K562 (cell line): ENCODE measurements at regions not wholly inside any gene's neighbourhood (a gene's known extent, or its start where the extent isn't known, plus 50 kb on each side); places are given as distances from the start of the nearest gene placed in this dataset.

Experiments
- ATAC-seq: fragments of 200-7000 bp; cut with Tn5 transposase; 3 replicates; pipeline ENCODE4 v1.9.1; 2020; ENCODE audit warnings: moderate library complexity
- BruUV-seq: library from RNA; stranded (reverse); fragments of 400-500 nt; replicated peaks from 2 replicates; lab custom pipeline; 2021; lab: Mats Ljungman, UMichigan
- CTCF ChIA-PET: fragments of 300-600 bp; formaldehyde crosslinking; extraction: SDS; loops from one replicate; lab custom pipeline; 2021; ENCODE audit warnings: low intra/inter-chr PET ratio; lab: Yijun Ruan, JAX
- POLR2A ChIA-PET: fragments of 300-600, 350-650 bp; sonication (Branson Sonifier 250); formaldehyde crosslinking; extraction: SDS; loops from one replicate; lab custom pipeline; 2021; ENCODE audit warnings: antibody characterized with exemption, inconsistent platforms; lab: Yijun Ruan, JAX
- DNase-seq, 4 experiments: peaks; one replicate each; pipeline versions ENCODE4 v3.0.0 to v3.0.0-alpha.2; 2011 to 2018; ENCODE audit warnings: low spot score in 3 of 4, mixed read lengths in 3 of 4; ENCODE audit errors: extremely low read depth in 1 of 4
- FAIRE-seq: peaks from 2 replicates; lab custom pipeline; 2011; peaks lifted over from hg19 to GRCh38; lab: Jason Lieb, UNC
- H2AFZ ChIP-seq: 2 replicates; pipeline ENCODE4 v1.6.0; 2011; ENCODE audit warnings: low read depth, low read length, control low read depth, inconsistent platforms
- H3K27ac ChIP-seq: fragments of 200-600 bp; 3 replicates; pipeline ENCODE4 v1.8.0; 2011; ENCODE audit warnings: low read depth, mild to moderate bottlenecking, control low read depth, inconsistent platforms, low read length, moderate library complexity, mixed read lengths; ENCODE audit errors: extremely low read depth
- H3K27me3 ChIP-seq, 2 experiments: fragments of 300-600 bp in 1 of 2; 2 replicates in 1 of 2; 3 replicates in 1 of 2; pipeline versions ENCODE4 v1.6.0 to v1.8.0; 2011; ENCODE audit warnings: inconsistent platforms in 2 of 2, low read length in 2 of 2, mild to moderate bottlenecking in 1 of 2, mixed read lengths in 1 of 2, moderate library complexity in 1 of 2; ENCODE audit not compliant: control insufficient read depth in 2 of 2, insufficient read depth in 2 of 2
- H3K36me3 ChIP-seq: fragments of 300-600 bp; 3 replicates; pipeline ENCODE4 v1.8.0; 2011; ENCODE audit warnings: mild to moderate bottlenecking, low read length, inconsistent platforms; ENCODE audit not compliant: control insufficient read depth, insufficient read depth
- H3K4me1 ChIP-seq, 2 experiments: fragments of 200-600 bp in 1 of 2; replicated peaks in 1 of 2; 2 replicates in 1 of 2; 3 replicates in 1 of 2; pipeline versions ENCODE4 v1.5.1 to v1.8.0; 2011; ENCODE audit warnings: inconsistent platforms in 2 of 2, low read length in 2 of 2, mild to moderate bottlenecking in 1 of 2, mixed read lengths in 1 of 2, moderate library complexity in 1 of 2; ENCODE audit not compliant: control insufficient read depth in 2 of 2, insufficient read depth in 2 of 2
- H3K4me2 ChIP-seq: 2 replicates; pipeline ENCODE4 v1.6.1; 2011; ENCODE audit warnings: low read length, control low read depth, inconsistent platforms, mixed read lengths; ENCODE audit not compliant: insufficient read depth
- H3K4me3 ChIP-seq: fragments of 200-600 bp; sonication (generic), shearing (Covaris generic); 2 replicates; pipeline ENCODE4 v1.5.1; 2016; ENCODE audit warnings: control low read depth, inconsistent platforms
- H3K79me2 ChIP-seq: fragments of 200-600 bp; 3 replicates; pipeline ENCODE4 v1.8.0; 2011; ENCODE audit warnings: low read length, inconsistent platforms; ENCODE audit not compliant: control insufficient read depth, insufficient read depth
- H3K9ac ChIP-seq, 2 experiments: 2 replicates each; pipeline versions ENCODE4 v1.6.0 to v1.6.1; 2011; ENCODE audit warnings: low read depth in 2 of 2, low read length in 2 of 2, control low read depth in 1 of 2, inconsistent platforms in 1 of 2, mild to moderate bottlenecking in 1 of 2, mixed read lengths in 1 of 2; ENCODE audit not compliant: insufficient read depth in 1 of 2
- H3K9me1 ChIP-seq: one replicate; pipeline ENCODE4 v1.6.0; 2011; ENCODE audit warnings: inconsistent platforms, mild to moderate bottlenecking, low read length, moderate library complexity; ENCODE audit not compliant: control insufficient read depth, insufficient read depth
- H3K9me3 ChIP-seq: replicated peaks from 2 replicates; pipeline ENCODE4 v1.5.1; 2011; ENCODE audit warnings: low read depth, low read length, inconsistent platforms; ENCODE audit not compliant: control insufficient read depth, insufficient read depth
- H4K20me1 ChIP-seq: replicated peaks from 2 replicates; pipeline ENCODE4 v1.6.1; 2011; ENCODE audit warnings: low read length, inconsistent platforms, mixed read lengths; ENCODE audit not compliant: control insufficient read depth, insufficient read depth
- CBX1 ChIP-seq: sonication (generic); IDR thresholded peaks from 2 replicates; pipeline ENCODE4 v1.6.1; 2016; ENCODE audit warnings: antibody characterized with exemption, low read depth, mild to moderate bottlenecking
- DACH1 ChIP-seq: fragments of 450-650 bp; IDR thresholded peaks from 2 replicates; pipeline ENCODE4 v1.6.1; 2018; ENCODE audit not compliant: partially characterized antibody
- FIP1L1 ChIP-seq: fragments of 200-400 bp; formaldehyde crosslinking; IDR thresholded peaks from 2 replicates; pipeline ENCODE4 v1.6.1; 2018; ENCODE audit warnings: mild to moderate bottlenecking, low read depth, low read length; ENCODE audit not compliant: poor library complexity, severe bottlenecking
- MAFK ChIP-seq: IDR thresholded peaks from 2 replicates; pipeline ENCODE4 v1.6.1; 2011; ENCODE audit warnings: low read length, improper control_type of control experiment
- POLR2AphosphoS5 ChIP-seq: IDR thresholded peaks from 2 replicates; pipeline ENCODE4 v1.6.1; 2011; ENCODE audit warnings: mild to moderate bottlenecking, low read depth, low read length, moderate library complexity; ENCODE audit not compliant: control insufficient read depth, insufficient read depth
- RHOXF2B ChIP-seq: fragments of 250-450 bp; sonication (Bioruptor Pico); conservative IDR thresholded peaks from 2 replicates; pipeline ENCODE4 v1.5.1; 2021
- WGBS: fragments of 100-300 bp; shearing (Covaris generic); methylation state at CpG from one replicate; pipeline ENCODE4 v1.1.6; 2016; ENCODE audit warnings: low coverage, mixed read lengths; ENCODE audit not compliant: insufficient coverage; ENCODE audit errors: missing lambda C conversion rate; 5-methylcytosine and 5-hydroxymethylcytosine counted together
- in situ Hi-C: fragments of 300-500 bp; cut with MboI; formaldehyde crosslinking; loops from 4 replicates; pipeline ENCODE4 v1.15.0; 2018; ENCODE audit warnings: inconsistent platforms, mixed read lengths
- intact Hi-C: fragments of 100-400 bp; cut with micrococcal nuclease; formaldehyde crosslinking; loops from 2 replicates; pipeline ENCODE4 v1.14.2; 2022
- TF ChIP-seq, protein P1 (sequence below), 3 experiments: IDR thresholded peaks in 2 of 3; conservative IDR thresholded peaks in 1 of 3; 2 replicates each; pipeline ENCODE4 v1.5.1; 2011 to 2012; ENCODE audit warnings: low read length in 3 of 3, mild to moderate bottlenecking in 3 of 3, control low read depth in 2 of 3, improper control_type of control experiment in 1 of 3, inconsistent platforms in 1 of 3, low read depth in 1 of 3, mixed read lengths in 1 of 3, moderate library complexity in 1 of 3; ENCODE audit not compliant: insufficient read depth in 2 of 3
- TF ChIP-seq, protein P2 (sequence below): fragments of 200-800 bp; sonication (Bioruptor generic); IDR thresholded peaks from 2 replicates; pipeline ENCODE4 v1.6.1; 2017; ENCODE audit warnings: missing genetic modification characterization, missing compliant biosample characterization
- TF ChIP-seq, protein P3 (sequence below): fragments of 250-450 bp; sonication (Bioruptor Pico); IDR thresholded peaks from 2 replicates; pipeline ENCODE4 v1.8.0; 2021; ENCODE audit warnings: moderate library complexity, mild to moderate bottlenecking, inconsistent platforms

DNA sequence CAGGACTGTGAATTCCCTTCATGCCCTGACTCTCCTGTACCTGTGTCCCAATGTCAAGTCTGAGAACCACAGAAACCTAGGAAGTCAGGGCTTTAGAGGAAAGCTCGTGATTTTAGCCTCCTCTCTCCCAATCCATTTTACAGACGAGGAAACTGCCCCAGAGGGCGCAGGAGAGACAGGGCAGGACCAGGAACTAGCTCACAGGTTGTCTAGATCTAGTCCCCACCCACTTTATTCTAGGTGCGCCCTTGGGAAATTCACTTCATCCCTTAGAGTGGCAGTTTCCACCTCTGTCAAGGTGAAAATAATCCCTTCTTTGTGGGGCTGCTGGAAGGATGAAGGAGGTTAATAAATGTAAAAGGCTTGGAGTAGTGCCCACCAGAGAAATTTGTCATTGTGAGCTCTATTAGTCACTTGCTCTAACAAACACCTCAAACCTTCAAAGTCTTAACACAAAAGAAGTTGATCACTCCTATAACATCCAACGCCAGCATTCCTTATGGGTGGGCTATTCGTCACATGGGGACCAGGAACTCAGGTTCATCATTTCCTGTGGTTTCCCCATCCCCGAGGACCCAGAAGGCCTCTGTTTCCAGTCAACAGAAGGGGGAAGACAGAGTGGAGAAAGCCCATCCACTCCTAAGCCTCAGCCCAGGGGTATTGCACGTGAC, 282.3 kb downstream of the XXYLT1 start:
- BruUV-seq = no TSS peak
- in situ Hi-C loops (no loop called here), intact Hi-C loops (no loop called here)
- no peak overlapping the region for H3K4me3 ChIP-seq
- TF ChIP-seq, protein P1, sequence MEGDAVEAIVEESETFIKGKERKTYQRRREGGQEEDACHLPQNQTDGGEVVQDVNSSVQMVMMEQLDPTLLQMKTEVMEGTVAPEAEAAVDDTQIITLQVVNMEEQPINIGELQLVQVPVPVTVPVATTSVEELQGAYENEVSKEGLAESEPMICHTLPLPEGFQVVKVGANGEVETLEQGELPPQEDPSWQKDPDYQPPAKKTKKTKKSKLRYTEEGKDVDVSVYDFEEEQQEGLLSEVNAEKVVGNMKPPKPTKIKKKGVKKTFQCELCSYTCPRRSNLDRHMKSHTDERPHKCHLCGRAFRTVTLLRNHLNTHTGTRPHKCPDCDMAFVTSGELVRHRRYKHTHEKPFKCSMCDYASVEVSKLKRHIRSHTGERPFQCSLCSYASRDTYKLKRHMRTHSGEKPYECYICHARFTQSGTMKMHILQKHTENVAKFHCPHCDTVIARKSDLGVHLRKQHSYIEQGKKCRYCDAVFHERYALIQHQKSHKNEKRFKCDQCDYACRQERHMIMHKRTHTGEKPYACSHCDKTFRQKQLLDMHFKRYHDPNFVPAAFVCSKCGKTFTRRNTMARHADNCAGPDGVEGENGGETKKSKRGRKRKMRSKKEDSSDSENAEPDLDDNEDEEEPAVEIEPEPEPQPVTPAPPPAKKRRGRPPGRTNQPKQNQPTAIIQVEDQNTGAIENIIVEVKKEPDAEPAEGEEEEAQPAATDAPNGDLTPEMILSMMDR (IDR thresholded peaks at IDR 0.05 in 2 of 3, conservative IDR thresholded peaks at IDR 0.05 in 1 of 3; ENCODE audit: insufficient read depth in 2 of 3, low read depth in 1 of 3, low read length in 3 of 3) = peak in 1 of 3 experiments; percentile 23; a peak in 1 of 6 replicates
- no peak for TF ChIP-seq RHOXF2B (CRISPR knock-in tag)
- TF ChIP-seq, all 486 proteins: peak for 1
- ChIA-PET POLR2A (interaction anchor here (0.8 to 1.3 kb wide), 2 partner anchors 8 to 10 kb away, joined by 4 read pairs; no protein-coding TSS in a partner anchor), CTCF (no interaction called here)
- Histone ChIP-seq H3K36me3 (no peaks in the 10 kb centered on the region), H3K9ac (no peak overlapping the region), H3K4me2 (no peak overlapping the region), H3K27me3 (peaks cover 25 to 60% of the 10 kb centered on the region in 2 experiments), H4K20me1 (no peaks in the 10 kb centered on the region), H3K9me1 (no peaks in the 10 kb centered on the region), H3K9me3 (no peaks in the 10 kb centered on the region), H3K4me1 (peaks cover 0 to 8% of the 10 kb centered on the region in 2 experiments; a peak in 2 of 5 replicates), H3K79me2 (no peaks in the 10 kb centered on the region), H3K27ac (no peak overlapping the region), H2AFZ (no peak overlapping the region)
- WGBS = 8% methylated on average over 8 of the region's 8 CpGs
- DNase-seq = no peak
- FAIRE-seq = no peak
- peak; percentile 50; the same call in 1 of the 3 replicates for ATAC-seq

DNA sequence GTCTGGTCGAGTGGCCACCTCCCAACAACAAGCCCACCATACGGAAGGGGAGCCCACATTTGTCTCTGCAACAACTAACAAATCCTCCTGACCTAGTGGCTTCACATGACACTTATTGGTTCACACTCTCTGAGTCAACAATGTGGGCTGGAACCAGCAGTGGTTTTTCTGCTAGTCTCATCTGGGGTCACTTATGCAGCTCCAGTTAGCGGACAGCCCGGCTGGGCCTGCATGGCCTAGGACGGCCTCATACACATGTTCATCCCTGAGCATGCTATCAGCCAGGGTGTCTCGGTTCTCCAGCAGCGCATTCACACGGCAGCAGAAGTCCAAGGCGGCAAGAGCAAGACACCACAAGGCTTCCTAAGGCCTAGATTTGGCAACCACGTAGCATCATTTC, 281.7 kb downstream of the XXYLT1 start:
- Histone ChIP-seq H3K4me1 (peaks cover 0 to 8% of the 10 kb centered on the region in 2 experiments; a peak in 2 of 5 replicates), H3K4me3 (no peak overlapping the region), H3K27ac (no peak overlapping the region), H3K9me1 (no peaks in the 10 kb centered on the region), H3K4me2 (no peak overlapping the region), H3K36me3 (no peaks in the 10 kb centered on the region), H4K20me1 (no peaks in the 10 kb centered on the region), H3K79me2 (no peaks in the 10 kb centered on the region), H2AFZ (no peak overlapping the region), H3K27me3 (peaks cover 27 to 60% of the 10 kb centered on the region in 2 experiments), H3K9me3 (no peaks in the 10 kb centered on the region), H3K9ac (no peak overlapping the region)
- ChIA-PET CTCF (no interaction called here), POLR2A (no interaction called here)
- in situ Hi-C loops (no loop called here), intact Hi-C loops (no loop called here)
- no TSS peak for BruUV-seq
- WGBS = 7% methylated on average over 10 of the region's 10 CpGs
- ATAC-seq (no peak), DNase-seq (no peak), FAIRE-seq (no peak)
- TF ChIP-seq CBX1 (no peak), FIP1L1 (no peak), POLR2AphosphoS5 (no peak), DACH1 (no peak), MAFK (no peak)
- TF ChIP-seq, protein P2, sequence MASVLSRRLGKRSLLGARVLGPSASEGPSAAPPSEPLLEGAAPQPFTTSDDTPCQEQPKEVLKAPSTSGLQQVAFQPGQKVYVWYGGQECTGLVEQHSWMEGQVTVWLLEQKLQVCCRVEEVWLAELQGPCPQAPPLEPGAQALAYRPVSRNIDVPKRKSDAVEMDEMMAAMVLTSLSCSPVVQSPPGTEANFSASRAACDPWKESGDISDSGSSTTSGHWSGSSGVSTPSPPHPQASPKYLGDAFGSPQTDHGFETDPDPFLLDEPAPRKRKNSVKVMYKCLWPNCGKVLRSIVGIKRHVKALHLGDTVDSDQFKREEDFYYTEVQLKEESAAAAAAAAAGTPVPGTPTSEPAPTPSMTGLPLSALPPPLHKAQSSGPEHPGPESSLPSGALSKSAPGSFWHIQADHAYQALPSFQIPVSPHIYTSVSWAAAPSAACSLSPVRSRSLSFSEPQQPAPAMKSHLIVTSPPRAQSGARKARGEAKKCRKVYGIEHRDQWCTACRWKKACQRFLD (CRISPR knock-in tag) = no peak
- TF ChIP-seq, protein P3, sequence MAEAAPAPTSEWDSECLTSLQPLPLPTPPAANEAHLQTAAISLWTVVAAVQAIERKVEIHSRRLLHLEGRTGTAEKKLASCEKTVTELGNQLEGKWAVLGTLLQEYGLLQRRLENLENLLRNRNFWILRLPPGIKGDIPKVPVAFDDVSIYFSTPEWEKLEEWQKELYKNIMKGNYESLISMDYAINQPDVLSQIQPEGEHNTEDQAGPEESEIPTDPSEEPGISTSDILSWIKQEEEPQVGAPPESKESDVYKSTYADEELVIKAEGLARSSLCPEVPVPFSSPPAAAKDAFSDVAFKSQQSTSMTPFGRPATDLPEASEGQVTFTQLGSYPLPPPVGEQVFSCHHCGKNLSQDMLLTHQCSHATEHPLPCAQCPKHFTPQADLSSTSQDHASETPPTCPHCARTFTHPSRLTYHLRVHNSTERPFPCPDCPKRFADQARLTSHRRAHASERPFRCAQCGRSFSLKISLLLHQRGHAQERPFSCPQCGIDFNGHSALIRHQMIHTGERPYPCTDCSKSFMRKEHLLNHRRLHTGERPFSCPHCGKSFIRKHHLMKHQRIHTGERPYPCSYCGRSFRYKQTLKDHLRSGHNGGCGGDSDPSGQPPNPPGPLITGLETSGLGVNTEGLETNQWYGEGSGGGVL (CRISPR knock-in tag) = no peak
